AG10803 (cell line): ENCODE measurements at regions not wholly inside any gene's neighbourhood (a gene's known extent, or its start where the extent isn't known, plus 50 kb on each side); places are given as distances from the start of the nearest gene placed in this dataset.

Experiments
- DNase-seq: peaks from one replicate; pipeline ENCODE4 v3.0.0; 2010; ENCODE audit warnings: low read depth
- H3K4me3 ChIP-seq: 2 replicates; pipeline ENCODE4 v1.5.1; 2011; ENCODE audit warnings: mild to moderate bottlenecking, low read length, control low read depth
- CTCF ChIP-seq: conservative IDR thresholded peaks from 2 replicates; pipeline ENCODE4 v1.5.1; 2011; ENCODE audit warnings: mild to moderate bottlenecking, low read length, control low read depth, inconsistent platforms

DNA sequence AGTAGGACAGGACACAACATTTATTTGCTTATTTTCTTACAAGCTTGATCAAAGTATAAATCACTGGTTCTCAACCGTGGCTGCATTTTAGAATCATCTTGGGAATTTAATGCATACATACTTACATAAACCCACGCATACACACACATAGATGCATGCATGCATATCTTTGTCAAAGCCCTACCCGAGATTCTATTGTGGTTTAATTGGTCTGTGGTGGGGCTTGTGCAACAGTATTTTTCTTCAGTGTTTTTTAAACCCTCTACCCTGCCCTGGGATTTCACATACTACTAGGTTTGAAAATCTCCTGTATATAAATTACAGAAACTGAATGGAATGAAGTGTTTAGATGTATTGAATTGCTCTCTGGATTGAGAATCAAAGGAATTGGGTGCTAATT lies 1166.2 kb downstream of the MAT2B start:
- DNase-seq = no peak
- no peak for TF ChIP-seq CTCF
- no peak overlapping the region for H3K4me3 ChIP-seq

- H3K4me3 ChIP-seq = no peak overlapping the region
- no peak for DNase-seq
- TF ChIP-seq CTCF = no peak
Observed at GRCh38 chr5:164672205-164672604, 1166.8 kb downstream of the MAT2B start.

DNA sequence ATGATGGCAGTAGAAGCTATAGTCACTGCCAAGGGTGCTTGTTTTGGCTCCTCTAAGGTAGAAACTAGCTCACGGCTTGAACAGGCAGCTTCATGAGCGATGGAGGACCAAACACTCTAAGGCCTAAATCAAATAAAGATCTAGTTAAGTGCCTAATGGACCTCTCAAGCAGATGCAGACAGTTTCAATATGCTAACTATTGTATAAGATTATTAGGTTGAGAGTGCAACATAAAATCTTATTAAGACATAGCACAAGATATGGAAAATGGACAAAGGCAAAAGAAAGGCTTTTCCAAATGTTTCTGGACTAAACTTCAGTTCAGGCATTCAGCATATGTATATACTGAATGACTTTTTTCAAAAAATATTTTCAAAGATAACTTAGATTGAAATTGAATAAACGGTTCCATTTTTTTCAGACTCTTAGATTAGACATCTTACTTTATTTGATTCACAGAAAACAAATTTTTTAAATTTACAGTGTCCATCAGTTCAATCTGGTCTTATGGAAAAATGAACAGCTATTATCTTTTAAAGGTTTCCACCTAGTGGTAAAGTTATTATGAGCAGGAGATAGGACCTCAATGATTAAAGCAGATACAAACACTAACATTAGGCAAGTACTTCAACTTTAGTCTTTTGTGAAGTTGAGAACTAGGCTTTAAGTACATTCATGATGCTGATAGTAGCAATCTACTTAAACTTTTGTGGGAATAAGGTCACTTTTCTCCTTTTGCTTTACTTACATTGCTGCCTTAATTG lies 1167.7 kb downstream of the MAT2B start:
- no peak overlapping the region for H3K4me3 ChIP-seq
- TF ChIP-seq CTCF = no peak
- DNase-seq = no peak

DNA sequence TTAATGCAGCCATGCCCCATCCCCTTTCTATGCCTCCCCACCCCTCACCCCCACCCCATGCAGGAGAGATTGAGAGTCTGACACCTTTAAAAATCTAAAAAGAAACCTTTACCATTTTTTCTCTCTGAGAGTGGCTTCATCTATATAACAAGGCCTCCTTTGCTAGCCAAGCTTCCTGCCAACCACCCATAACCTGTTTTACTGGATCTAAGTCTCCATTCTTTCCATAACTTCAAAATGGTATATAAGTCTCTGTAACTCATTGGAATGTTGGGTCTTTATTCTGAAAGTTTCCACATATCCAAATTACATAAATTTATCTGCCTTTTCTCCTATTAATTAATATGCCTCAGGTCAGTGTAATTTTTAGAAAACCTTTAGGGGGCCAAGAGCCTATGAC lies 1174.0 kb downstream of the MAT2B start:
- TF ChIP-seq CTCF = no peak
- no peak overlapping the region for H3K4me3 ChIP-seq
- no peak for DNase-seq

DNA sequence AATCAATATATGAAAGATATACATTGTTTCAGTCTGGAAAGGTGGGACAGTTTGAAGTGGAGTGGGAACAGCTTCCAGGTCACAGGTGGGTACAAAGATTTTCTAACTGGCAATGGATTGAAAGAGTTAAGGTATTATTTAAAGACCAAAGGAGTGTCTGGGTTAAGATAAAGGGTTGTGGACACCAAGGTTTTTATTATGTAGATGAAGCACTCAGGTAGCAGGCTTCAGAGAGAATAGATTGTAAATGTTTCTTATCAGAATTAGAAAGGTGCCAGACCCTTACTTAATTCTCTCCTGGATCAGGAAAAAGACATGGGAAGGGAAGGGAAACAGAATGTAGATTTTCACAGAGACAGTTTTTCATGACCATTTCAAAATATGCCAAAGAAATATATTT lies 1174.8 kb downstream of the MAT2B start:
- no peak for DNase-seq
- H3K4me3 ChIP-seq = no peak overlapping the region
- TF ChIP-seq CTCF = no peak

GRCh38 chr5:164680812-164681520 lies 1175.5 kb downstream of the MAT2B start:
- H3K4me3 ChIP-seq = no peak overlapping the region
- TF ChIP-seq CTCF = no peak
- DNase-seq = no peak

DNA sequence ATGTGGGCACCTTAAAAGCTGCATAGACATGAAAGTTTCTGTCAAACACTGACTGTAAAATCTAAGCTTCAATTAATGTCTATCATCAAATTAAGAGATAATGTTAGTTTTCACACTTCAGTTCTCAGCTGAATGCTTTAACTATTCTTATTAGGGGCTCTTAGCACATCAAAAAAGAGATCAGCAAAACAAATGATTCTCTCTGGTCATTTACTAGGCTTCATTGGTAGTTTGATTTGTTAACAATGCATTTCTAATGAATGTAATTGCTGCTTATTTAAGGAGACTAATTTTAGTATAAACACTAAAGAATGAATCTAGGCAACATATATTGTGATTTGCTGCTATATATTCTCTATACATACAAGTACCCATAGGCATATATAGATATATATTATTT lies 1182.0 kb downstream of the MAT2B start:
- no peak overlapping the region for H3K4me3 ChIP-seq
- TF ChIP-seq CTCF = no peak

More for the DNA sequence above, 1182.0 kb downstream of the MAT2B start:
- no peak for DNase-seq
